H9 (cell line): ENCODE measurements at regions not wholly inside any gene's neighbourhood (a gene's known extent, or its start where the extent isn't known, plus 50 kb on each side); places are given as distances from the start of the nearest gene placed in this dataset.

ENCODE experiments used
- DNase-seq: peaks from one replicate; pipeline ENCODE4 v3.0.0-alpha.2; 2017
- H2AFZ ChIP-seq: one replicate; pipeline ENCODE4 v1.6.1; 2013; ENCODE audit warnings: mild to moderate bottlenecking, low read length, control low read depth, moderate library complexity
- H2AK5ac ChIP-seq: 2 replicates; pipeline ENCODE4 v1.6.1; 2013; ENCODE audit warnings: low read length, control low read depth, mixed read lengths; ENCODE audit not compliant: insufficient read length
- H2BK120ac ChIP-seq: one replicate; pipeline ENCODE4 v1.6.1; 2013; ENCODE audit warnings: low read depth, mild to moderate bottlenecking, low read length, control low read depth, inconsistent platforms; ENCODE audit not compliant: poor library complexity, severe bottlenecking
- H2BK12ac ChIP-seq: 2 replicates; pipeline ENCODE4 v1.6.1; 2013; ENCODE audit warnings: low read length, control low read depth, mixed read lengths, low read depth; ENCODE audit not compliant: insufficient read length
- H2BK15ac ChIP-seq: 2 replicates; pipeline ENCODE4 v1.6.1; 2013; ENCODE audit warnings: low read depth, low read length, control low read depth
- H2BK20ac ChIP-seq: one replicate; pipeline ENCODE4 v1.6.1; 2013; ENCODE audit warnings: low read depth, mild to moderate bottlenecking, low read length, control low read depth, inconsistent platforms; ENCODE audit not compliant: poor library complexity, severe bottlenecking
- H2BK5ac ChIP-seq: 2 replicates; pipeline ENCODE4 v1.6.1; 2013; ENCODE audit warnings: low read length, control low read depth, mixed read lengths; ENCODE audit not compliant: insufficient read length
- H3K14ac ChIP-seq: 2 replicates; pipeline ENCODE4 v1.6.1; 2013; ENCODE audit warnings: low read length, control low read depth; ENCODE audit not compliant: insufficient read depth
- H3K18ac ChIP-seq: 2 replicates; pipeline ENCODE4 v1.6.1; 2013; ENCODE audit warnings: low read depth, mild to moderate bottlenecking, mixed read lengths, low read length, control low read depth; ENCODE audit not compliant: insufficient read length
- H3K23ac ChIP-seq: 2 replicates; pipeline ENCODE4 v1.6.1; 2013; ENCODE audit warnings: low read length, control low read depth, mixed read lengths, low read depth; ENCODE audit not compliant: insufficient read length
- H3K23me2 ChIP-seq: 2 replicates; pipeline ENCODE4 v1.6.1; 2013; ENCODE audit warnings: low read depth, mild to moderate bottlenecking, mixed read lengths, low read length, control low read depth; ENCODE audit not compliant: insufficient read length, poor library complexity, severe bottlenecking
- H3K27ac ChIP-seq: 2 replicates; pipeline ENCODE4 v1.5.1; 2013; ENCODE audit warnings: low read length, control low read depth, mixed read lengths, low read depth; ENCODE audit not compliant: insufficient read length
- H3K27me3 ChIP-seq: 2 replicates; pipeline ENCODE4 v1.6.1; 2013; ENCODE audit warnings: low read length, control low read depth, inconsistent platforms; ENCODE audit not compliant: insufficient read depth
- H3K4ac ChIP-seq: 2 replicates; pipeline ENCODE4 v1.6.1; 2013; ENCODE audit warnings: low read depth, mild to moderate bottlenecking, control low read depth, inconsistent platforms, low read length, moderate library complexity
- H3K4me1 ChIP-seq: 2 replicates; pipeline ENCODE4 v1.6.1; 2013; ENCODE audit warnings: low read length, control low read depth, inconsistent platforms; ENCODE audit not compliant: insufficient read depth
- H3K4me2 ChIP-seq: 2 replicates; pipeline ENCODE4 v1.6.1; 2013; ENCODE audit warnings: low read length, control low read depth, mixed read lengths; ENCODE audit not compliant: insufficient read length, insufficient read depth
- H3K56ac ChIP-seq: 2 replicates; pipeline ENCODE4 v1.6.1; 2013; ENCODE audit warnings: low read depth, mild to moderate bottlenecking, mixed read lengths, low read length, control low read depth; ENCODE audit not compliant: insufficient read length
- H3K79me1 ChIP-seq: 2 replicates; pipeline ENCODE4 v1.6.1; 2013; ENCODE audit warnings: low read depth, mild to moderate bottlenecking, moderate library complexity, low read length, control low read depth, inconsistent platforms; ENCODE audit not compliant: insufficient read depth, poor library complexity, severe bottlenecking
- H3K79me2 ChIP-seq: 2 replicates; pipeline ENCODE4 v1.6.1; 2013; ENCODE audit warnings: low read length, control low read depth, inconsistent platforms; ENCODE audit not compliant: insufficient read depth
- H3K9ac ChIP-seq: 2 replicates; pipeline ENCODE4 v1.6.1; 2013; ENCODE audit warnings: low read length, control low read depth, mixed read lengths; ENCODE audit not compliant: insufficient read length; ENCODE audit errors: extremely low read depth
- H3K9me3 ChIP-seq: one replicate; pipeline ENCODE4 v1.6.1; 2013; ENCODE audit warnings: low read depth, low read length, inconsistent platforms; ENCODE audit not compliant: control insufficient read depth
- H3T11ph ChIP-seq: one replicate; pipeline ENCODE4 v1.6.1; 2013; ENCODE audit warnings: mild to moderate bottlenecking, low read length, control low read depth, inconsistent platforms
- H4K20me1 ChIP-seq: one replicate; pipeline ENCODE4 v1.6.1; 2013; ENCODE audit not compliant: control insufficient read depth, insufficient read length, insufficient read depth
- H4K5ac ChIP-seq: 2 replicates; pipeline ENCODE4 v1.6.1; 2013; ENCODE audit warnings: low read depth, mild to moderate bottlenecking, mixed read lengths, low read length, control low read depth; ENCODE audit not compliant: insufficient read length
- H4K8ac ChIP-seq: replicated peaks from 2 replicates; pipeline ENCODE4 v1.6.1; 2013; ENCODE audit warnings: low read length, control low read depth, mixed read lengths, low read depth; ENCODE audit not compliant: insufficient read length
- H4K91ac ChIP-seq: 2 replicates; pipeline ENCODE4 v1.6.1; 2013; ENCODE audit warnings: low read depth, mild to moderate bottlenecking, moderate library complexity, mixed read lengths, low read length, control low read depth; ENCODE audit not compliant: insufficient read length
- H3K27ac Mint-ChIP-seq, 3 experiments: 2 replicates in 2 of 3; 3 replicates in 1 of 3; pipeline ENCODE4 v1.8.0; 2020 to 2021; ENCODE audit warnings: mixed read lengths in 3 of 3, mild to moderate bottlenecking in 1 of 3, moderate library complexity in 1 of 3
- H3K27me3 Mint-ChIP-seq: 2 replicates; pipeline ENCODE4 v1.8.0; 2021; ENCODE audit warnings: low read depth, mild to moderate bottlenecking, moderate library complexity, mixed read lengths
- H3K36me3 Mint-ChIP-seq, 3 experiments: 2 replicates in 2 of 3; 3 replicates in 1 of 3; pipeline ENCODE4 v1.8.0; 2020 to 2021; ENCODE audit warnings: low read depth in 3 of 3, mixed read lengths in 3 of 3; ENCODE audit not compliant: insufficient read depth in 1 of 3
- H3K4me1 Mint-ChIP-seq, 2 experiments: 2 replicates each; pipeline ENCODE4 v1.8.0; 2020; ENCODE audit warnings: mixed read lengths in 2 of 2
- H3K4me3 Mint-ChIP-seq, 2 experiments: 2 replicates in 1 of 2; 3 replicates in 1 of 2; pipeline ENCODE4 v1.8.0; 2020 to 2021; ENCODE audit warnings: mild to moderate bottlenecking in 2 of 2, mixed read lengths in 2 of 2, moderate library complexity in 1 of 2
- H3K9me3 Mint-ChIP-seq, 2 experiments: 2 replicates in 1 of 2; 3 replicates in 1 of 2; pipeline ENCODE4 v1.8.0; 2020; ENCODE audit warnings: mild to moderate bottlenecking in 2 of 2, mixed read lengths in 2 of 2, moderate library complexity in 1 of 2
- CTCF ChIP-seq: fragments of 200-600 bp; sonication (generic); conservative IDR thresholded peaks from 3 replicates; pipeline ENCODE4 v1.8.0; 2021; ENCODE audit warnings: antibody characterized with exemption, mild to moderate bottlenecking
- WGBS: extraction: QIAGEN DNeasy Blood & Tissue Kit; methylation state at CpG from one replicate; pipeline ENCODE4 v1.1.7; 2013; ENCODE audit warnings: missing lambda C conversion rate, low lambda C conversion rate, mixed read lengths; ENCODE audit not compliant: insufficient read length; ENCODE audit errors: extremely low coverage; 5-methylcytosine and 5-hydroxymethylcytosine counted together

GRCh38 chr11:26014456-26015115, 317.3 kb upstream of the ANO3 start:
- H2BK12ac ChIP-seq, result no peak overlapping the region
- no peaks in the 10 kb centered on the region for H3K79me1 ChIP-seq
- WGBS, result no CpG with 5 or more reads among the region's 6 CpGs
- H3K27me3 Mint-ChIP-seq, result no peaks in the 10 kb centered on the region
- no peak overlapping the region for H2AK5ac ChIP-seq
- no peak overlapping the region for H3K18ac ChIP-seq
- H3K27me3 ChIP-seq, result no peaks in the 10 kb centered on the region
- H3K23me2 ChIP-seq, result no peaks in the 10 kb centered on the region
- H3K36me3 Mint-ChIP-seq, result no peaks in the 10 kb centered on the region
- no peak overlapping the region for H2BK120ac ChIP-seq
- H3K9ac ChIP-seq, result no peak overlapping the region
- H3K4me1 Mint-ChIP-seq, result peaks cover 4% of the 10 kb centered on the region in 2 experiments; a peak in 3 of 4 replicates
- H3T11ph ChIP-seq, result no peak overlapping the region
- no peak overlapping the region for H2BK15ac ChIP-seq
- H3K27ac Mint-ChIP-seq, result no peak overlapping the region
- no peaks in the 10 kb centered on the region for H3K9me3 ChIP-seq
- no peaks in the 10 kb centered on the region for H3K79me2 ChIP-seq
- no peak overlapping the region for H4K8ac ChIP-seq
- H2BK20ac ChIP-seq, result no peak overlapping the region
- H4K5ac ChIP-seq, result no peak overlapping the region
- H4K91ac ChIP-seq, result no peak overlapping the region
- H3K9me3 Mint-ChIP-seq, result no peaks in the 10 kb centered on the region; a peak in 1 of 5 replicates
- H3K4me2 ChIP-seq, result no peak overlapping the region
- no peak overlapping the region for H2BK5ac ChIP-seq
- DNase-seq, result no peak
- no peak overlapping the region for H3K14ac ChIP-seq
- H4K20me1 ChIP-seq, result no peaks in the 10 kb centered on the region
- H3K4me3 Mint-ChIP-seq, result no peak overlapping the region
- no peak overlapping the region for H3K27ac ChIP-seq
- H3K23ac ChIP-seq, result no peak overlapping the region
- H3K4ac ChIP-seq, result no peak overlapping the region
- peaks cover 2% of the 10 kb centered on the region for H3K4me1 ChIP-seq
- H3K56ac ChIP-seq, result no peak overlapping the region
- no peak overlapping the region for H2AFZ ChIP-seq
- TF ChIP-seq CTCF, result no peak
